Frontal cortex (tissue), 3 donors: ENCODE measurements at regions not wholly inside any gene's neighbourhood (a gene's known extent, or its start where the extent isn't known, plus 50 kb on each side); places are given as distances from the start of the nearest gene placed in this dataset.
A peak's percentile ranks its signal among the peaks of the same experiment; 100 is the strongest.

ENCODE experiments used
- DNase-seq, 2 donors: peaks; one replicate each; pipeline ENCODE4 v3.0.0; 2012; ENCODE audit warnings: low spot score in 2 of 2
- FAIRE-seq: peaks from 2 replicates; lab custom pipeline; 2012; peaks lifted over from hg19 to GRCh38; lab: Jason Lieb, UNC
- donor health status: control.
- donor health status: control.
- donor health status: control.

DNA sequence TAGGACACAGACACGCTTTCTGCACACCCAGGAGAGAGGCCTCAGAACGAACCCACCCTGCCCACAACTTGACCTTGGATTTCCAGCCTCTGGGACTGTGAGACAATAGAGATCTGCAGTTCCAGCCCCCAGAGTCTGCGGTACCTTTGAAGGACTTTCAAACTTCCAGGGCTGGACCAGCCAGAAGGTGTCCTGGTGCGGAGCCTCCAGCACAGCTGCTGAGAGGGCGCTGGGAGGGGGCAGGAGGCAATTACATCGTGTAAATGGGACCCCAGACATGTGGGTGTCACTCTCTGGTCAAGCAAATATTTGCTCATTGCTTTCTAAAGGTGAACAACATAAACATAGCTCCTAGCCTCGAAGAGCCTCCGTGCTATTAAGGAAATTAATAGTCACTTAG lies 58.7 kb upstream of the ACTRT2 start:
- DNase-seq (no peak), FAIRE-seq (no peak)

DNA sequence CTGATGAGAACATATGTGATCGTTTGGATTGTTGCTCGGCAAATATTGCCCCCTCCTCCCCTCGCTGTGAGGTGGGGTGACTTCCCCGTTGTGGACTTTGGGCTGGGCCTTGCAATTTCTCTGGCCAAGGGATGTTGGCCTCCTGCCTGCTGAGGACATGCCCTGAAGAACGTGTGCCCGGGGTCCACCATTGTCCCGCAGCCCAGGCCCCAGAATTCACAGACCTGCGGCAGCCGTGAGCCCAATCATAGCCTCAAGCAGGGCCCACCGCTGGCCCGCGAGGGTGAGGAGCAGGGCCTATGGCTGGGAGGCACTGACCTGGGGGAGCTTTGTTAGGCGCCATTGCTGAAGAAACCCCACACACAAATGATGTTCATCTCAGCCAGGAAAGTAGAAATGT lies 58.3 kb upstream of the ACTRT2 start:
- FAIRE-seq (no peak), DNase-seq (no peak)

DNA sequence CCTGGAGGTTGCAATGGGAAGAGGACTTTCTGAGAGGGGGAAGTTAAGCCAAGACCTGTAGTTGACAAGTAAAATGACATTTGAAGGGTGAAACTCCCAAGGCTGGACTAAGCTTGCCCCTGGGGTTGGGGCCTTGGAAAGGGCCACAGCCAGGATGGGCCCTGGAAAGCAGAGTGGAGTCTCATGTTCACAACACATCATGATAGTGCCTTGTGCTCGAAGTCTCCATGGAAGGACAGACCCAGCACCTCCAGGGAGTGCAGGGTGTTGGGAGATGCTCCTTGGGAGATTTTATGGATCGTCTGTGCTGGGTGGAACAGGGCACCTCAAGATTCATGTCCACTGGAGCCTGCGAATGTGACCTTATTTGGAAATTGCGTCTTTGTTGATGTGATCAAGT lies 55.6 kb upstream of the ACTRT2 start:
- FAIRE-seq (no peak), DNase-seq (no peak)

DNA sequence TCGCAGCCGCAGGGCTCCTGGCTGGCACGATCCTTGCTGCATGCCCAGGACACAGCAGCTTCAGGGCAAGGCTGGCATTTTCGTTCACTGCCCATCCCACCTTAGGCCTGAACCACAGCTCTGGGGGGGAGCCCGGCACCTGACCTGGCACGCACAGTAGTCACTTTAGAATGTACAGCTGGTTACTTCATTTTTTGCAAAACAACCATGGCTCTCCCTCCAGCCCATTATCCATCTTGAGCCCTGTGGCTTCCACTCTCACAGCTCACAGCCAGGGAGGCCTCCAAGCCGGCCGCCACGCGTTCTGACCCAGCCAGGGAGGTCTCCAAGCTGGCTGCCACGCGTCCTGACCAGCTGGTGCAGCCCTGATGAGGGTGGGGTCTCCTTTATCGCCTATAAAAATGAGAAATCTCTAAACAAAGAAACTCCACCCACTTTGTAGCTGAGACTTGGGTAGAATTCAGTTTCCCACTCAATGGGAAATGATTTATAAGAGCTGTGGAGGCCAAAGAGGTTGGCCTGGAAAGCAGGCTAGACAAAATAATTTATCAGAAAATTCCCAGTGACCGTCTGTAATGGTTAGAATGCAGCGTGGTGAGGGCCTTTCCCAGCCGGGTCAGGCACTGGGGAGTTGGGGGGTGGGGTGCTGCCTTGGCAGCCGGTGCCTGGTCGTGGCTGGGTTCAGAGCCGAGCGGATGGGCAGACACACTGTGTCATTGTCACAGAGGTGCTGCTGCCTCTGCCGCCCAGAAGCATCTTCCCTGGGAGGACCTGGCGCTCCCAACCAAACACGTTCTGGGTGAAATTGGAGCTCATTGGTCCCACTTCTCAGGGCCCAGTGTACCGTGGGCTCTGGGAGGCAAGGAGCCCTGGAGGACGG lies 54.6 kb upstream of the ACTRT2 start:
- peak; percentile 49 to 60 for DNase-seq
- FAIRE-seq: no peak

DNA sequence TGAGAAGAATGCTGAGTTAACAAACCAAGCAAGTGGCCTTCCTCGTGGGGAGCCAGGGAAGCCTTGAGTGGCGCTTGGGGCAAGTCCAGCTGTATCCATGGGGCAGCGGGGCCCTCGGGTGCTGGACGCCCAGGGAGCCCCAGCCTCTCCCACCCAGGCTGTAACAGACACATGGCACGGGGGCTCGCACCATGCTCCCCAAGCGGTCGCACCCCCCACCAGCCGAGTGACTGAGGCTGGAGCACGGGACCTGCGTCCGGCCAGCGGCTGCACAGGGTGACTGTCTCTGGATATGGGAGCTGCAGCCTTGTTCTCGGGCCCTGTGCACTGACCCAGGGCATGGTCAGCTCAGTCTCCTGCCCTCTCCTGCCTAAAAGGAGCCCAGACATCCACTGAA lies 53.9 kb upstream of the ACTRT2 start:
- no peak for DNase-seq
- no peak for FAIRE-seq

DNA sequence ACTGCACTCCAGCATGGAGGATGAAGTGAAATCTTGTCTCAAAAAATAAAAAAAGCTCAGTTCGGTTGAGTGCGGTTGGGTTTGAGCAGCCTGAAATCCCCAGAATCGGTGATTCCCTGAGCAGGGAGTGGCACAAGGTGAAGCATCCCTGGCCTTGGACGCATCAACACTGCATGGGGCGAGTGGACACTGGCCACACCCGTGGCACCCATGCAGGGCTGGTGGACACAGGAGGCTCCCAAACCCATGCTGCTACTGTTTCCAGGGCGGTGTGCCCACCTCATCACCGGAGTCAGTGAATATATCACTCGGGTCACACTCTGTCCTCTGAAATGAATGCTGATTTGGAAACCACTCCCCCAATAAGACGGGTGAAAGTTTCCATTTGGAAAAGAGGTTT lies 53.4 kb upstream of the ACTRT2 start:
- no peak for FAIRE-seq
- no peak for DNase-seq

DNA sequence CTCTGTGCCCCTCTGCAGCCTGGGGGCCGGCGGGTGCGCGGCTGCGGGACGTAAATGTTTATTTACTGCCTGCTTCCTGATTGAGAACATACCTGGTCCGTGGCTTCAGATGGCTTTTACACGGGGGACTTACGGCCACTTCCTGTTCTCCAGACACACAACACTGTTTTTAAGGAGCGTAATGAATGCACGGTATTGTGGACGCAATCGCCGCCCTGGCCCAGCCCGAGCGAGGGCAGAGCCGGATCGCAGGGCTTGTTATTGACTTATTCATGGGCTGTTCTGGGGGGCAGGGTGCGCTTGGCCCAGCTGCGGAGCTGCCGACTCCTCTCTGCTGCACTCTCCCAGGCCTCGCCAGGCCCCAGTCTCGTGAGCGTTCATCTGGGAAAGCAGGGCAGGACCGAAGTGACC lies 52.8 kb upstream of the ACTRT2 start:
- FAIRE-seq (no peak), DNase-seq (peak; percentile 52 to 72)

DNA sequence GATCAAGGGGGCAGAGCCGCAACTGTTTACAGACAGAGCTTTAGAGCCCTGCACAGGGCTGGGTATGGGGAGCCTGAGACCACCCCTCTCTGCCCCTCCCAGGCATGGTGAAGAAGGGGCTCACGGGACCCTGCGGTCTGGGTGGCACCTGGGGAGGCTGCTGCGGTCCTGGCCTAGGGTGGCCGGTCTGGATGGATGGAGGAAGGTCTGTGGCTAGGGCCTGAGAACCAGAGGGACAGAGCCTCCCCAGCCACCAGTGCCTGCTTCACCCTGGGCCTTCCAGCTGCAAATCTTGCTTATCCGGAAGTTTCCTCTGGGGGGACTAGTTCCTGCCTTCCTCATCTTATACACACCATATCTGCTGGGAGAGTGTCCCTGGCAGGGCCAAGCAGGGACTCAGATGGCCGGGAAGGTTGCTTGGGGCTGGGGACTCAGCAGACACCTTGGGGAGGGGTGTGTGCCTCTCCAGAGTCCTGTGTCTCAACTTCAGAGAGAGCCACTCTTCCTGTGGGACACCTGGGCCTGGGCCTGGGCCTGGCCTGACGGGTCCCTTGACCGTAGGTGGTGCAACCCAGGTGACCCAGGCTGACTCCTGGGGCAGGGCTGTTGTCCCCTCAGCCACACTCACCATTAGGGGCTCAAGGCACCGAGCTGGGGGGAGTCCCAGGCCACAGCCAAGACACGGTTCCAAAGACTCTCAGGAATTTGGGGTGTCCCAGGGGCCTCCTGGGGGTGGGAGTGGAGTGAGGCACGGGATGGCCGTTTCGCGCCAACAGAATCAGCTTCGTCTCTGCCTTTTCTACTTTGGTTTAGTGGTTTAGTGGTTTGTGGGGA lies 52.0 kb upstream of the ACTRT2 start:
- DNase-seq: no peak
- no peak for FAIRE-seq

DNA sequence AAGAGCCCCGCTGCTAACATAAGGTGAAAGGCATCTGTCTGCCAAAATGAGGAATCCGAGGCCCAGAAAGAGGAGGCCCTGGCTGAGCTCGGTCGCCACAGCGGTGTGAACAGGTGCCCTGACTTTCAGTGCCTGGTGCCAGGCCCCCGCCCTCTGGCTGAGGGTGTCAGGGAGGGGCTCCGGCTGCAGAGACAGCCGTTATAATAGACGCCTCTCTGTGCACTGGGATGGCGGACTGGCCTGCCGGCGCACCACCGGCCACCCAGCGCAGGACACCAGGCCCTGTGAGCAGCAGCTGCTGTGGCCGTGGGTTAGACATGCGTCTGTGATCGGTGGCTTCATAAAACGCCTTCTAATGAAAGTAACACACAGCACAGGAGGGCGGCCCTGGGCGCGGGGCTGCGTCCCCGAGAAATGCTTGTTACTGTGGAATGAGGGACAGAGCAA lies 51.4 kb upstream of the ACTRT2 start:
- FAIRE-seq: no peak
- DNase-seq: no peak

DNA sequence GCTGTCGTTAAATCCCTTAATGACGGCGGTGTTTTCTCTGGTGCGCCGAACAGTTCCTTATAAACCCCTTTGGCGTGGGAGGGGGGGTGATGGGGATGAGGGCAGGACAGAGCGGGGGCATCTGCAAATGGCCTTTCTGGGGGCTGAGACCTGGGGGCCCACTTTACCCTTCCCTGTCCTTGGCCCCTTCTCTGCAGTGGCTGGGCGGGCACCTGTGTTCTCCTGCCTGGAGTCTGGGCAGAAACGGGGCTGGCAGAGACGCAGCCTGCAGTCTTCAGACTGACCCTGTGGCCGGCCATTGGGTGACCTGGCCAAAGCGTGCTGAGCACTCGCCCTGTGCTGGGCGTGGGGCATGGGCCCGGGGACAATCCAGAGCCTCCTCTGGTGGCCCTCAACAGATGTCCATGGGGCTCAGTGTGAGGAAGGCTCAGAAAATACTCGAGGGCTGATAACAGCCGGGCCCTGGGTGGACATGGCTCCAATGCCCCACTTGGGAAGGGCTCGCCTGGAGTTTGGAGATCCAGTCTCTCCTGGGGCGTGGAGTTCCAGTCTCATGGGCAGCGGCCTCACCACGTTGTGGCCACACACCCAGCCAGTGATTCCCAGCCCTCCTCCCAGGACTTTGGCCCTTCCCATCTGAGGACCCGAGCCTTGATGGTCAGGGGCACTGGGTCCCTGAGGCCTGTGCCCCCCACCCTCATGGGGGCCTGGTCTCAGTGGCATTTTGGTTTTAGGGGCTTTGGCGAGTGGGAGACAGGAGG lies 50.8 kb upstream of the ACTRT2 start:
- FAIRE-seq (no peak), DNase-seq (no peak)

DNA sequence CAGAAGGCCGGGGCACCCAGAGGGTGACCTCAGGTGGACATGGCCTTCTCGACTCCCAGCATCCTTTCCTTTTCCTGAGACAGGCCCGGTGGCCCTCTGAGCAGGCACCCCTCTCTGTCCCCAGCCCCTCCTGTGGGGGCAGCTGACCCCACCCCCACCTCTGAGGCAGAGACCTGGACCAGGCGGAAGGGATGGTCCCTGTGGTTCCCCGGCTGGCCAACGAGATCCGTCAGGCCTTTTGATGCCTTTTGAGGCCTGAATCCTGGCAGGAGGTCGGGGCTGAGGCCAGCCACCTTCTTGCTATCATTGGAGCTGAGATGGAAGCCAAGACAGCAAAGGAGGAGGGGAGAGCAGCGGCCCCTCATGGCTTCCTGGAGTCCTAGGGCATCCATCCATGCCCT lies 50.2 kb upstream of the ACTRT2 start:
- FAIRE-seq: no peak
- DNase-seq: no peak
